ENCODE measurements at regions not wholly inside any gene's neighbourhood (a gene's known extent, or its start where the extent isn't known, plus 50 kb on each side); places are given as distances from the start of the nearest gene placed in this dataset.
"Not testable (repeated sequence)": the region's sequence is repeated elsewhere in the genome, so short reads cannot be mapped to it uniquely, and the experiment has no call there.

GRCh38 chr6:21773576-21773968 lies 180.0 kb downstream of the SOX4 start:
- DNase-seq, result no peak

GRCh38 chr6:21777846-21778245 lies 184.3 kb downstream of the SOX4 start:
- no peak for DNase-seq

GRCh38 chr6:21780141-21780540 lies 186.6 kb downstream of the SOX4 start:
- DNase-seq, result no peak

- no peak for DNase-seq
These were observed 187.1 kb downstream of the SOX4 start for GRCh38 chr6:21780679-21781078.

- DNase-seq, result no peak
These were observed 187.6 kb downstream of the SOX4 start for GRCh38 chr6:21781128-21781527.

- DNase-seq, result no peak
These were observed 191.6 kb downstream of the SOX4 start for GRCh38 chr6:21785164-21785563.

- DNase-seq, result no peak
These were observed 197.5 kb downstream of the SOX4 start for GRCh38 chr6:21791056-21791455.

GRCh38 chr6:21791581-21791980 lies 198.0 kb downstream of the SOX4 start:
- DNase-seq, result no peak

- no peak for DNase-seq
These were observed 198.6 kb downstream of the SOX4 start for GRCh38 chr6:21792177-21792576.

- DNase-seq, result not testable (repeated sequence)
These were observed 203.4 kb downstream of the SOX4 start for GRCh38 chr6:21796979-21797378.

GRCh38 chr6:21798468-21798867 lies 204.9 kb downstream of the SOX4 start:
- no peak for DNase-seq

- DNase-seq, result no peak
These were observed 206.8 kb downstream of the SOX4 start for GRCh38 chr6:21800330-21800729.

- no peak for DNase-seq
These were observed 207.4 kb downstream of the SOX4 start for GRCh38 chr6:21800948-21801438.

- DNase-seq, result no peak
These were observed 208.1 kb downstream of the SOX4 start for GRCh38 chr6:21801446-21802174.

- no peak for DNase-seq
These were observed 208.7 kb downstream of the SOX4 start for GRCh38 chr6:21802175-21802822.

GRCh38 chr6:21804941-21805610 lies 211.5 kb downstream of the SOX4 start:
- DNase-seq, result no peak

GRCh38 chr6:21807299-21808044 lies 213.9 kb downstream of the SOX4 start:
- no peak for DNase-seq

- DNase-seq, result peak in 2 of 3 donors; percentile 5 to 28
These were observed 214.5 kb downstream of the SOX4 start for GRCh38 chr6:21808045-21808470.

GRCh38 chr6:21808551-21809242 lies 215.1 kb downstream of the SOX4 start:
- DNase-seq, result no peak

GRCh38 chr6:21811484-21811883 lies 217.9 kb downstream of the SOX4 start:
- DNase-seq, result no peak

GRCh38 chr6:21816231-21816630 lies 222.7 kb downstream of the SOX4 start:
- no peak for DNase-seq

GRCh38 chr6:21820442-21820841 lies 226.9 kb downstream of the SOX4 start:
- DNase-seq, result no peak

GRCh38 chr6:21823371-21823770 lies 229.8 kb downstream of the SOX4 start:
- no peak for DNase-seq

Measured in suppressor macrophage treated with lipopolysaccharide for 1 hour (primary cell).